GM12874 (cell line): ENCODE measurements at regions not wholly inside any gene's neighbourhood (a gene's known extent, or its start where the extent isn't known, plus 50 kb on each side); places are given as distances from the start of the nearest gene placed in this dataset.

Source experiments
- CTCF ChIP-seq: IDR thresholded peaks from 2 replicates; pipeline ENCODE4 v1.5.1; 2011; ENCODE audit warnings: low read depth, mild to moderate bottlenecking, control low read depth, low read length, moderate library complexity; ENCODE audit not compliant: insufficient read depth

GRCh38 chr1:31515936-31516335 is 60.4 kb upstream of the TINAGL1 start:
- TF ChIP-seq CTCF = no peak

- TF ChIP-seq CTCF = 0 out of 2 replicates have a peak, but pooled peaks have one; percentile 5
Observed at GRCh38 chr1:31517301-31517700, 59.0 kb upstream of the TINAGL1 start.

- TF ChIP-seq CTCF = no peak
Observed at GRCh38 chr1:31521761-31522555, 54.4 kb upstream of the TINAGL1 start.

GRCh38 chr1:31522556-31522845 is 53.8 kb upstream of the TINAGL1 start:
- no peak for TF ChIP-seq CTCF

- no peak for TF ChIP-seq CTCF
Observed at GRCh38 chr1:31523012-31523411, 53.3 kb upstream of the TINAGL1 start.

GRCh38 chr1:31523769-31524168 is 52.5 kb upstream of the TINAGL1 start:
- no peak for TF ChIP-seq CTCF

- no peak for TF ChIP-seq CTCF
Observed at GRCh38 chr1:31524186-31524901, 52.0 kb upstream of the TINAGL1 start.
